Coronary artery (tissue), 2 donors: ENCODE measurements at regions not wholly inside any gene's neighbourhood (a gene's known extent, or its start where the extent isn't known, plus 50 kb on each side); places are given as distances from the start of the nearest gene placed in this dataset.

Source experiments
- DNase-seq: peaks from one replicate; pipeline ENCODE4 v3.0.0-alpha.2; 2017; ENCODE audit warnings: low spot score
- H3K27ac ChIP-seq, 2 donors: fragments of 200-600 bp; sonication (generic); one replicate each; pipeline ENCODE4 v1.5.1; 2016 to 2019
- H3K4me3 ChIP-seq: fragments of 200-600 bp; sonication (generic); 2 replicates; pipeline ENCODE4 v1.5.1; 2016; ENCODE audit warnings: mild to moderate bottlenecking, moderate library complexity
- TF ChIP-seq, protein P1 (sequence below): fragments of 200-600 bp; sonication (generic); IDR thresholded peaks from one replicate; pipeline ENCODE4 v1.5.1; 2019; ENCODE audit warnings: antibody characterized with exemption

GRCh38 chr2:39570130-39570555 is 95.6 kb upstream of the TMEM178A start:
- no peak for DNase-seq
- Histone ChIP-seq H3K4me3 (no peak overlapping the region), H3K27ac (peak overlapping the region in 1 of 2 donors; percentile 18)
- TF ChIP-seq, protein P1, sequence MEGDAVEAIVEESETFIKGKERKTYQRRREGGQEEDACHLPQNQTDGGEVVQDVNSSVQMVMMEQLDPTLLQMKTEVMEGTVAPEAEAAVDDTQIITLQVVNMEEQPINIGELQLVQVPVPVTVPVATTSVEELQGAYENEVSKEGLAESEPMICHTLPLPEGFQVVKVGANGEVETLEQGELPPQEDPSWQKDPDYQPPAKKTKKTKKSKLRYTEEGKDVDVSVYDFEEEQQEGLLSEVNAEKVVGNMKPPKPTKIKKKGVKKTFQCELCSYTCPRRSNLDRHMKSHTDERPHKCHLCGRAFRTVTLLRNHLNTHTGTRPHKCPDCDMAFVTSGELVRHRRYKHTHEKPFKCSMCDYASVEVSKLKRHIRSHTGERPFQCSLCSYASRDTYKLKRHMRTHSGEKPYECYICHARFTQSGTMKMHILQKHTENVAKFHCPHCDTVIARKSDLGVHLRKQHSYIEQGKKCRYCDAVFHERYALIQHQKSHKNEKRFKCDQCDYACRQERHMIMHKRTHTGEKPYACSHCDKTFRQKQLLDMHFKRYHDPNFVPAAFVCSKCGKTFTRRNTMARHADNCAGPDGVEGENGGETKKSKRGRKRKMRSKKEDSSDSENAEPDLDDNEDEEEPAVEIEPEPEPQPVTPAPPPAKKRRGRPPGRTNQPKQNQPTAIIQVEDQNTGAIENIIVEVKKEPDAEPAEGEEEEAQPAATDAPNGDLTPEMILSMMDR = no peak

- TF ChIP-seq, protein P1 = no peak
- no peak for DNase-seq
- Histone ChIP-seq H3K27ac (peak overlapping the region in 1 of 2 donors; percentile 18), H3K4me3 (no peak overlapping the region)
Observed at GRCh38 chr2:39570614-39571013, 95.1 kb upstream of the TMEM178A start.

- DNase-seq = no peak
- H3K4me3 ChIP-seq = peak overlapping the region; percentile 31
- TF ChIP-seq, protein P1 = no peak
- peak overlapping the region in 1 of 2 donors; percentile 18 for H3K27ac ChIP-seq
Observed at GRCh38 chr2:39571111-39571731, 94.5 kb upstream of the TMEM178A start.

GRCh38 chr2:39573276-39573675 is 92.4 kb upstream of the TMEM178A start:
- Histone ChIP-seq H3K27ac (no peak overlapping the region), H3K4me3 (no peak overlapping the region)
- DNase-seq = no peak
- TF ChIP-seq, protein P1 = no peak

DNA sequence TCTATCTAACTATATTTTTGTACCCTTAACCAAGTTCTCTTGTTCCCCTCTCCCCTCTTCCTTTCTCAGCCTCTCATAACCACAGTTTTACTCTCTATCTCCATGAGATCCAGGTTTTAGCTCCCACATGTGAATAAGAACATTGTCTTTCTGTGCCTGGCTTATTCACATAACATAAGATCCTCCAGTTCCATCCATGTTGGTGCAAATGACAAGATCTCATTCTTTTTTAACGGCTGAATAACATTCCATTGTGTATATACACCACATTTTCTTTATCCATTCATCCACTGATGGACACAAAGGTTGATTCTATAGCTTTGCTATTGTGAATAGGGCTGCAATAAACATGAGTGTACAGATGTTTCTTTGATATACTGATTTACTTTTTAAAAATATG is 83.9 kb upstream of the TMEM178A start:
- no peak overlapping the region for H3K4me3 ChIP-seq
- TF ChIP-seq, protein P1 = no peak
- DNase-seq = no peak
- H3K27ac ChIP-seq = no peak overlapping the region

GRCh38 chr2:39583213-39583612 is 82.5 kb upstream of the TMEM178A start:
- Histone ChIP-seq H3K27ac (no peak overlapping the region), H3K4me3 (no peak overlapping the region)
- TF ChIP-seq, protein P1 = no peak
- no peak for DNase-seq

DNA sequence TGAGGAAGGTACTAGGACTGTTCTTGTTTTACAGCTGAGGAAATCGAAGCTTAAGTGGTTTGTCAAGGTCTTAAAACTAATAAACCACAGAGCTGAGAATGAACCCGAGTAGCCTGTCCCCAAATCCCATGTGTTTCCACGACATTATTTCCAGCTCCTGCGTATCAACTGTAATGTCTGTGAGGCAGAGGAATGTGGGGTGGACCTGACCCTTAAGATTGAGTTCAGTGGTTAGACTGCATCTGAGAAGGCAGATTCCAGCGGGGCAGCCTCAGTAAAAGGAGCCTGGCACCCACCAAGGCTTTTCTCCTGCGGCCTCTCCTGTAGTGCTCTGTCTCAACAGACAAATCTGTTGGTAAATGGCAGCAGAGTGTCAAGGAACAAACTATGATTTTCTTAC is 81.9 kb upstream of the TMEM178A start:
- no peak for DNase-seq
- Histone ChIP-seq H3K27ac (no peak overlapping the region), H3K4me3 (no peak overlapping the region)
- TF ChIP-seq, protein P1 = no peak
